ENCODE measurements at regions not wholly inside any gene's neighbourhood (a gene's known extent, or its start where the extent isn't known, plus 50 kb on each side); places are given as distances from the start of the nearest gene placed in this dataset.

DNA sequence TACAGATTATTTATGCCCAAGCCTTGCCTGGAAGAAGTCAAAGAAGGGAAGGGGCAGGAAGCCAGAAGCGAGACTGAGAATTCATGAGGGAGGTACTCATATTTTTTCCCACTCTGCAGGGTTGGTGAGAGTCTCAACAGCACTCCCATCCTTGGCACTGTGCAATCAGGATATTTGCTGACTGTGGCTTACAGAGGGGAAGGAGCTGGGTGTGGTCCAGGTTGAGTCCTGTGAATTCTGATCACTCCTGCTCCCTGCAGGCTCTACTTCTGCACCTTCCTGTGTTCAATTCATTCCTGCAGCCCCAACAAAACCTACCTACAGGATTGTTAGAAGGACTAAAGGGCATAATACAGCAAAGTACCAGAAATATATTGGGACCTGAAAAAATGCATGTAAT is 530.5 kb downstream of the INSC start:
- TF ChIP-seq, protein P1, sequence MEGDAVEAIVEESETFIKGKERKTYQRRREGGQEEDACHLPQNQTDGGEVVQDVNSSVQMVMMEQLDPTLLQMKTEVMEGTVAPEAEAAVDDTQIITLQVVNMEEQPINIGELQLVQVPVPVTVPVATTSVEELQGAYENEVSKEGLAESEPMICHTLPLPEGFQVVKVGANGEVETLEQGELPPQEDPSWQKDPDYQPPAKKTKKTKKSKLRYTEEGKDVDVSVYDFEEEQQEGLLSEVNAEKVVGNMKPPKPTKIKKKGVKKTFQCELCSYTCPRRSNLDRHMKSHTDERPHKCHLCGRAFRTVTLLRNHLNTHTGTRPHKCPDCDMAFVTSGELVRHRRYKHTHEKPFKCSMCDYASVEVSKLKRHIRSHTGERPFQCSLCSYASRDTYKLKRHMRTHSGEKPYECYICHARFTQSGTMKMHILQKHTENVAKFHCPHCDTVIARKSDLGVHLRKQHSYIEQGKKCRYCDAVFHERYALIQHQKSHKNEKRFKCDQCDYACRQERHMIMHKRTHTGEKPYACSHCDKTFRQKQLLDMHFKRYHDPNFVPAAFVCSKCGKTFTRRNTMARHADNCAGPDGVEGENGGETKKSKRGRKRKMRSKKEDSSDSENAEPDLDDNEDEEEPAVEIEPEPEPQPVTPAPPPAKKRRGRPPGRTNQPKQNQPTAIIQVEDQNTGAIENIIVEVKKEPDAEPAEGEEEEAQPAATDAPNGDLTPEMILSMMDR (IDR thresholded peaks at IDR 0.05), result no peak
- TF ChIP-seq POLR2A (IDR thresholded peaks at IDR 0.05), result no peak

Data from right lobe of liver (tissue), 4 donors.